ENCODE measurements at regions not wholly inside any gene's neighbourhood (a gene's known extent, or its start where the extent isn't known, plus 50 kb on each side); places are given as distances from the start of the nearest gene placed in this dataset.

DNA sequence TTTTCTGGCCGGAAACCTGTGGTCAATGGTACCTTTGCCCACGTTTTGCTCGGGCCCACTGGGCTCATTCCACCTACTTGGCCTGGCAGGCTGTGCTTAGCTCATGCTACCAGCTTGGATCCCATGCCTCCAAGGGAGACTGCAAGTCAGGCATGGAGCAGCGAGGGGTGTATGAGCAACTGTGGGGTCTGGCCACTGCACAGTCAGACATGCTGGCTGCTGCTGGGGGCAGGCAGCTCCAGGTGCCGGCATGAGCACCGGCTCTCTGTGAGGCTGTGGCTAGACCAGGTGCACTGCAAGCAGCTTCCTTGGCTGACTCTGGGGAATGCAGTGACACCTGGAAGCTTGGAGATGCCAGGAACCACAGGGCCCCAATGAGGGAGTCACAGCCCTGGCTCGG is 161.1 kb upstream of the DUSP10 start:
- DNase-seq, result no peak

- no peak for DNase-seq
These were observed 158.8 kb upstream of the DUSP10 start for GRCh38 chr1:221900678-221901077.

GRCh38 chr1:221897321-221897721 is 155.4 kb upstream of the DUSP10 start:
- DNase-seq, result no peak

- no peak for DNase-seq
These were observed 150.5 kb upstream of the DUSP10 start for GRCh38 chr1:221892301-221892830.

DNA sequence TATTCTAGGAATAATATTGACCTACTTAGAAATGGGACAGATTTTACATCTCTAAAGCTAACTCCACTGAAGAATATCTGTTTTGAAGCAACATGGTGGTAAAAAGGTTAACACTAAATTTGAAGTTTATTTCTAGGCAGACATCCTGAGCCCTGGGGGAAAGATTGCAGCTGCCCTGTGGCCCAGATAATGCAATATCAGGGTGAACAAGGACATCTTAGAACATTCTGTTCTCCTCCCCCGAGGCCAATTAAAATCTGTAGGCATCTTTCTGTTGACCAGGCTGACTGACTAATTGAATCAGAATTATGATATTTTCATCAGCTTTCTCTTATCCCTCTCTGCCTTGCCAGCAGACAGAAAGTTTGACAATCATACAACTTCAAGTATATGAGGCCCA is 149.8 kb upstream of the DUSP10 start:
- DNase-seq, result no peak

GRCh38 chr1:221888801-221889200 is 146.9 kb upstream of the DUSP10 start:
- DNase-seq, result no peak

GRCh38 chr1:221888218-221888617 is 146.3 kb upstream of the DUSP10 start:
- no peak for DNase-seq

- DNase-seq, result no peak
These were observed 145.9 kb upstream of the DUSP10 start for GRCh38 chr1:221887758-221888157.

GRCh38 chr1:221887415-221887746 is 145.5 kb upstream of the DUSP10 start:
- DNase-seq, result no peak

DNA sequence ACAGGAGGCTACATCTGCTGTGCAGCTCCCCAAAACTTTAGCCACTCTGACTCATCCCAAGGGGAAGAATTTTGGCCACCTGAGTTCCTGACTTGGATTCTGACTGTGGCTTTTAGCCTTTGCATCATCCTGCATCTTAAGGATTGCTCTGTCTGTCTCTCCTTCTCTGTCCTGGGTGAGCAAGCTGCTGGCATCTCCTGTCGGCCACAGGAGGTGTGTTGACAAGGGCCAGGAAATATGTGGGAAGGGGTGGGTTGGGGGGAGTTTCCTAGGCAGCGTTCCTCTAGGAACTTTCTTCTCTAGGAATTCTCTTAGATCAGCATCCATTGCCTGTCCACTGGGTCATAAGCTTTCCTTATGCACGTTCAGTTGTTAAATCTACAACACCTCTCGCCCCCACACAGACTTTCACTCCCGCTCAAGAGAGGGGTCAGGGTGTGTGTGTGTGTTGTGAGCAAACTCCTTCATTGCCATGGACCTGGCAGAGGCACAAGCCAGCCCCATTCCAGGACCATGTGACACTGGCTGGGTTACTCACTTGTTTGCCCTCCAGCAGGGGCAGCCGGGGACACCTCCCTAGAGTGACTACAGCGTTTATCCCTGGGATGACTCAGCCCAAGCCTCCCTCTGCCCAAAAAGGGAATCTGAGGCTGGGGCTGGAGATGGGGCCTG is 145.0 kb upstream of the DUSP10 start:
- DNase-seq, result no peak

- DNase-seq, result no peak
These were observed 144.4 kb upstream of the DUSP10 start for GRCh38 chr1:221886311-221886710.

GRCh38 chr1:221884821-221885220 is 142.9 kb upstream of the DUSP10 start:
- DNase-seq, result no peak

- DNase-seq, result no peak
These were observed 140.1 kb upstream of the DUSP10 start for GRCh38 chr1:221881805-221882581.

GRCh38 chr1:221880182-221880581 is 138.3 kb upstream of the DUSP10 start:
- DNase-seq, result no peak

DNA sequence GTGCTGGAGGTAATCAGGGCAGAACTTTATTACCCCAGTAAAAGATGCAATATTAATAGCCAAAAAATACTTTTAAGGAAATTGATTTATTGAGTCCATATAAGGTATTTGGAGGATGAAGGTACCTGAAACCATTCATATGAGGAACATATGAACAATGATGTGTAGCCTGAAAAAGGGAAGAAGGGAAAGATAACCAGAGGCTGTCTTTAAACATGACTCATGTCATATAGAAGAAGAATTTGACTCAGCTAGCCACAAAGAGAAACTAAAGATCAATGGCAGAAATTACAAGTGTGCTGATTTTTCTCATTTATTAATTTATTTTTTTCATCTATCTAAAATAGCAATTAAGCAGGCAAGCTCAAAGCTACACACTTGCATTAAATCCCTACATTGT is 136.2 kb upstream of the DUSP10 start:
- peak; percentile 55 for DNase-seq

- DNase-seq, result no peak
These were observed 135.4 kb upstream of the DUSP10 start for GRCh38 chr1:221877311-221877710.

DNA sequence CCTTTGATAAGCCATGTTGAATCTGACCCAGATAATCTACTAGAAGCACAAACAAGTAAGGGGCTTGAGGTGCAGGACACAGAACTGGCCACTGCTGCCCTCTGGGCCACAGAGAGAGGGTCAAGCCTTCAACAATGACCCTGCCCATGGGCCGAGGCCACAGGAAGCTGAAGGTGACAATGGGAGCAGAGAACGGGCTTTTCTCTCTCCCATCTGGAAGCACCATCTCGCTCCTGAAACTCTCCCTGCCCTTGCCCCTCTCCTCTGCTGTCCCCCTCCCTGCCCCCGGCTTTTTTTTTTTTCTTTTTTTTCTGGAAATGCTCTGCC is 133.1 kb upstream of the DUSP10 start:
- no peak for DNase-seq

GRCh38 chr1:221874285-221875003 is 132.6 kb upstream of the DUSP10 start:
- no peak for DNase-seq

DNA sequence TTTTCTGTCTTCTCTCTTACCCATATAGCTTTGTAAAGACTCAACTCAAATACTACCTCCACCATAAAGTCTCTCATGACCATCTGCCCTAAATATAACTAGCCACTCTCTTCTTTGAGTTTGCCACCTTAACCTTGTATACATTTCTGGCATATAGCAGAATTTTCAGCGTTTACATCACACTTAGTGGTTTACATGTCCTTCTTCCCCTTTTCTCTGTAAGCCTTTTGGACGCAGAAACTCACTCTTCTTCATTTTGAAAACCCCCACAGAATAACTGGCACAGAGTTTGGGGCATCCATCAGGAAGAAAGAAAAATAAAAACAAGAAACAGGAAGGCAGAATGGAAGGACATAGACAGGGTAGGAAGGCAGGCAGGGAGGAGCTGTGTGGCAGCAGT is 131.8 kb upstream of the DUSP10 start:
- no peak for DNase-seq

DNA sequence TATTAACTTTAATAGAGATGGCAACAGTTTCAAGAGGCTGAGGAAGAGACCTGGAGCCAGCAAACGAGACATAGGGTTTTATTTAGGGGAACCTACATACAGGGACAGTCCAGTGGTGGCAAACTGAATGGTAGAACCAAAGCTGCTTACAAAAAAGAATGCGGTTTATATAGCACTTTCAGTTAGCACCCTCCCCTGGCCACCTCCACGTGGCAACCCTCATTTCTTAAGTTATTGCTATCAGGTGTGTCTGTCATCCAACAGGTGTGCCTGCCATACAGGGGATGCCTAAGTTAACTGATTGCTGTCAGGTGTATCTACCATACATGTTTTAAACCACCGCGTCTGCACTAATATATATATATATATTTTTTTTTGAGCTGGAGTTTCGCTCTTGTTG is 129.2 kb upstream of the DUSP10 start:
- no peak for DNase-seq

DNA sequence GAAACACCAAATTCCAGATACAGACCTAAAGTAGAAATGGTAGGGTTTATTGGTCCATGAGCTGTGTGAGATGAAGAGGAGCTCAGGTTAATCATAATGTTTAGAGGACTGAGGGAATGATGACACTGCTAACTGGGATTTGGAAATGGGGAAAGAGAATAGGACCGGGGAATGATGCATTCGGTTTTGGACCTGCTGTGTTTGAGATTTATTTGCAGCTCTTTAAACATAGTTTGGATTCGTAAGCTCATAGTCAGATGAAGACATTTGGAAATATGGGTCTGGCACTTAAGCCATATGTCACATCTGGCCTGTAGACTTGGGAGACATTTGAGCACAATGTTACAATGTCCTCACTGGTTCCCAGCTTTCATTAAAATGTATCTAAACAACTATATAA is 127.9 kb upstream of the DUSP10 start:
- no peak for DNase-seq

DNA sequence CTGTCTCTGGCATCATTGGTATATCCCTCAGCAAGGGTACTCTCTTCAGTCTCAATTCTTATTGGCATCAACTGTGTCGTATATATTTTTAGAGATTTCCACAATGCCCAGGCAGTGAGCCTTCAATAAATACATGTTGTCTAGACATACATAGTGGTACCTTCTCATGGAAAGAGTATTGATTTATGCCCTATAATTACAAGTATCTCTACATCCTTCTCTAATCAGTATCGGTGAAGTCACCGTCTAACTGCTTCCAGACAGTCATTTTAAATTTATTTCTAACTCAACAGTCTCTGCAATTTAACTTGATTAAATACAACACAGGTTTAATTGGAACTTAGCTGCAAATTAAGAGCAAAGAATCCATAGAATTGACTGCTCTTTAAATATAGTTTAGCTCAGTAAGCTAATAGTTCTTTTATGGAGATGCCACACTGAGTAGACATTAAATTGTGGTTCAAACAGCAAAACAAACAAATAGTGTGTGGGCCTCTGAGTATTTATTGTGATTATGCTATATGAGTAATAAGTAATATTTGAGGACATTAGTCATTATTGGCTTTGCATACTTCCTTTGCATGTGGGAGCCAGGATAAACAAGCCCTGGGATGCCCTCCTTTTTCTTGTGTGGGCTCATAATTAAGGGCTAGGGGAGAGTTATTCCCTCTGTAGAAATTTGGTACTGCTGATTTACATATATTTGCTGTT is 126.9 kb upstream of the DUSP10 start:
- no peak for DNase-seq

DNA sequence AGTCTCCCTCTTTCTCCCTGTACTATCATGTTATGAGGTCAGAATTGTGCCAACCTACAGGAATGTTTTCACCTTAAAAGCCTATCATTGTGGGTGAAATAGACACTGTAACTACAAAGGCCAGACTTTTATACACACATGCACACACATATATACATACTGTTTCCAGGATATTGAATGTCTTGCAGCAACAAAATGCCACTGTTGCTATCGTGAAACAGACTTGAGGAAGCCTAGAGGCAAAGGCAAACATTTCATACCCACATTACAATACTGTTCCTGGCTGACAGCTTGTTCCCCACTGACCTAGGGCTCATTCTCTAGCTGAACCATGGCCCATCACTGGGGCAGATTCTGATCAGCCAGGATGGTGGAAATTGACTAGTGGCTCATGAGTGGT is 125.1 kb upstream of the DUSP10 start:
- DNase-seq, result no peak
